ENCODE measurements at regions not wholly inside any gene's neighbourhood (a gene's known extent, or its start where the extent isn't known, plus 50 kb on each side); places are given as distances from the start of the nearest gene placed in this dataset.

GRCh38 chr1:55569417-55569816 lies 354.3 kb upstream of the USP24 start:
- no peak for DNase-seq

GRCh38 chr1:55568732-55569131 lies 353.6 kb upstream of the USP24 start:
- no peak for DNase-seq

DNA sequence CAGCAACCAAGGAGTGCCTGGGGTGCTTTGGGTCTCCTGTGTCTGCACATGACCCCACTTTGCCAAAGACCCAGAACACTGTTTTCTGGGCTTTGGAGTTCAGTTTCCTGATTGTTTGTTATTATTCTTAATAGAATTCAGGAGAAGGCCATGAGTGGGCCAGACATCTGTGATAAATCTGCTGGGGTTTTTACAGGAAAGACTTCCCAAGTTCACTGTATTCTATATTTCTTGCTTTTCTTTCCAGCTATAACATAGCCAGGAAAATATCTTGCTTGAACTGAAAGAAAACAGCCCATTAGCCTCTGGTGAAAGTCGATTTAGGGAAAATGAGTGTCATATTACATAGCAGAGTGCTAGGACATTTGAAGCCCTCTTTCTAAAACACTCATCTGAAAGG lies 345.1 kb upstream of the USP24 start:
- DNase-seq = no peak

DNA sequence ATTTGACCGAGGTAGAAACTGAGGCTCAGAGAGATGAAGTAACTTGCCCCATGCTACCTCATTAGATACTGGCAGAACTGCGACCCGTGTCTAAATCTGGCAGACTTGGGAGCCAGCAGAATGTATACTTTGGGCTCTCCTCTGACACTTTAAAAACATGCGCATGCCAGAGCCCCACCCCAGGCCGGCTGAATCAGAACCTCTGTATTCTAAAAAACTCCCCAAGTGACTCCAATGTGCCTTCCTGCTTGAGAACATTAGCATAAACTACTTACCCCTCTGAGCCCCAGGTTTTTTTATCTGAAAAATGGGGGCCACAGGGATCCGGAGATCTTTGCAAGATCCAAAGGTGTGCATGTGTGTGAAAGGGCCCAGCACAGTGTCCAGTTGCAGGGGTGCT lies 344.7 kb upstream of the USP24 start:
- DNase-seq = no peak

DNA sequence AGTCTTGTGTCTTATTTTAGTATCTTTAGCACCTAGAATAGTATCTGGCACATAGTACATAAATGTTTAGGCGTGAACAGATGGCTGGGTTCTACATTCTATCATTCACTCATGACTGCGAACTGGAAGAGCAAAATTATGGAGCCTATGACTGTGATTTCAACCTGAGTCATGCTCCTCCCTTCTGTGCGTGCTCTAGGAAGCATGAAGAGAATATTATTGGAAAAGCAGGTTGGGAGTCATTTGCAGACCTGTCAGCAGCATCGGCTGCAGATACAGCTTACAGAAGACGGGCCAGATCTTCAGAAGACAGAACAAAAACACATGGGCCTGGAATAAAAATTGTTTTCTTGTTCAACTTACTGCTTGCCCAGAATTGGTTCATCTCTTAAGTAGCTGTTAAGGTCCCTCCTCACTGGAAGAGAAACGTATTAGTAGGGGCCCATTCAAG lies 344.0 kb upstream of the USP24 start:
- no peak for DNase-seq

DNA sequence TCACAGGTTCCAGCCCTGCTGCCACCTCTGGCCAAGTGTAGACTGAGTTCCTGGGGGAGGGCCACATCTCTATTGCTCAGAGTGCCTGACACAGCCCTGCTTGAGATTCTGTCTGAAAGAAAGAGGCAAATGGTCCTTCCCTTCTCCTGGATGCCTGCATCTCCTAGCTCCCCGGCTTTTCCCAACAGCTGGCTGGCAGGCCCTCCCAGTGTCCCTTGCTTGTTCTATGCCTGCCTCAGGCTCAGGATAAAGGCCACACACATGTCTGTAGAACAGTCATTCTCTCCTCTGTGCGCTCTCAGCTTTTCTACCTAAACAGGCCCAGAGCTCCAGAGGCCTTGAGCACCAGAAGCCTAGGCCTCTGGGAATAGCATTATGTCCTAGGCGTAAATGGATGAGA lies 343.4 kb upstream of the USP24 start:
- DNase-seq = no peak

DNA sequence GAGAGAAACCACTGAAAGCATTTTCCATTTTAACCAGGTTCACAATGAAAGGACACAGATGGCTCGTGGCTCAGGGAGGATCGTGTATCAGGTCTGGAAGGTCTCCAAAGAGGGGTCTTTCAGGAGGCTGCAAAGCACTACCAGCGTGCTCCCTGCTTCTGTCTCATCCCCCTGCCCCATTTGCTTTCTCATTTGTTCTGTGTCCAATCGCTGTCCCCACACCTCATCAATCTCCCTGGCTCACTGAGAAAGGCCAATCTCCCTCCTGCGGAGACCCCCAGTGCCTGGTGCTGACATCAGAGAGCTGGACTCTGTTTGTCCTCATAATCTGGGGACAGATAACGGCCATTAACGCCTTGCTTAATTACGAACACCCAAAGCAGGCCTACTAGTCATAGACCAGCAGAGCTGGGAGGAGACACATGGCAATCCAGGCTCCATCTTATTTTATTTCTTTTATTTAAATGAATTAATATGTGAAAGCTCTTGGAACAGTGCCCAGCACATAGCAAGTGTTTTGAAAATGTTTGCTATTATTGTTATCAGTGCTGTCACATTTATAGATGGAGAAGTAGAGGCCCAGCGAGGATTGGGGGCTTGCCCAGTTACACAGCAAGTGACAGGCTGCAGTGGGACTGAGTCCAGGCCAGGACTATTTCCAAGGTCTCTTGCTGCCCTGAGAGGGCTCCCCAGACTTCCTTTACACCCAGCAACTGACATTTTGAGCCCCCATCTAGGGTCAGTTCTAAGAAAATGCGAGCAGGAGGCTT lies 341.0 kb upstream of the USP24 start:
- no peak for DNase-seq

DNA sequence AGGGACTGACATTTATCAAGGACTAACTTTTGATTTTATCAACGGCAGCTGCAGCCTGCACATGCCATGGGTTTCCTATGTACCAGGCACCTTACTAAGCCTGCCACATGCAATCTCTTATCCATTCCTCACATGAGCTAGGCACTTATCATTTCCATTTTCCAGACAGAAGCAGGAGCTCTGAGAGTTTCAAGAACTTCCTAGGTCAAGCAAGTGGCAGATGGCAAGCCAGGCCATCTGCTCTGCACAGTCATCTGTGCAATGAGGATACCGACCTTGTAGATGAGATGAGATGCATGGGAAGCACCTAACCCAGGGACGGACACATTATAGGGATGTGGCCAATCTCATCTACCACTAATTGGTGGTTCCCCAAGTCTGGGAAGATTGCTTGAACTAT lies 339.4 kb upstream of the USP24 start:
- DNase-seq = no peak

GRCh38 chr1:55552636-55553035 lies 337.5 kb upstream of the USP24 start:
- DNase-seq = no peak

GRCh38 chr1:55547405-55547804 lies 332.2 kb upstream of the USP24 start:
- DNase-seq = no peak

- no peak for DNase-seq
Observed at GRCh38 chr1:55546553-55546952, 331.4 kb upstream of the USP24 start.

GRCh38 chr1:55544826-55545225 lies 329.7 kb upstream of the USP24 start:
- no peak for DNase-seq

- no peak for DNase-seq
Observed at GRCh38 chr1:55542901-55543504, 327.8 kb upstream of the USP24 start.

- no peak for DNase-seq
Observed at GRCh38 chr1:55541296-55541695, 326.1 kb upstream of the USP24 start.

DNA sequence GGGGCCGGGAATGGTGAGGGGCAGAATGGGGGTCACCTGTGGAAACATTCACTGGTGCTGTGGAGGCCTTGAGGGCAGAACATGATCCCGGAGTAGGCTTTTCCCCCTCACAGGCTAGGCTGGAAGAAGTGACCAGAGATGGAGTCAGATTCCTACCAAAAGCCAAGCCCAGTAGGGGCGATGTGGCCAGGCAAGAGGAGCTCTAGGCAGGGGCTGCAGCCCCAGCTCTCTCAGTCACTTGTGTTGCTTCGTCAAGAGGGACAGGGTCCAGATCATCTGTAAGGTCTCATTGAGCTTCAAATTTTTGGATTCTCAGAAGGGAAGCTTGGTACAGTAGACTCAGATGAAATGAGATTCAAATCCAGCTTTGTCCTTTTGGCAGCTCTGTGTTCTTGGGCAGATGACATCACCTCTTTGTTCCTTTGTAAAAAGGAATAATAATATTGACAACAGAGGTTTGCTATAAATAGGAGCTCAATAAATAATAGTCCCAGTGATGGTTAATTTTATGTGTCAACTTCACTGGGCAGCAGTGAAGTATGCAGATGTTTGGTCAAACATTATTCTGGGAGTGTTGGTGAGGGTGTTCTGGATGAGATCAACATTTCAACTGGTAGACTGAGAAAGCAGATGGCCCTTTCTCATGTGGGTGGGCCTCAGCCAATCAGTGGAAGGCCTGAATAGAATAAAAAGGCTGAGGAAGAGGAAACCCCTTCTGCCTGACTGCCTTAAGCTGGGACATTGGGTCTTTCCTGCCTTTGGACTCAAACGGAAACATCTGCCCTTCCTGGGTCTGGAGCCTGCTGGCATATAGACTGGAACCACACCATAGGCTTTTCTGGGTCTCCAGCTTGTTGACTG lies 324.7 kb upstream of the USP24 start:
- no peak for DNase-seq

DNA sequence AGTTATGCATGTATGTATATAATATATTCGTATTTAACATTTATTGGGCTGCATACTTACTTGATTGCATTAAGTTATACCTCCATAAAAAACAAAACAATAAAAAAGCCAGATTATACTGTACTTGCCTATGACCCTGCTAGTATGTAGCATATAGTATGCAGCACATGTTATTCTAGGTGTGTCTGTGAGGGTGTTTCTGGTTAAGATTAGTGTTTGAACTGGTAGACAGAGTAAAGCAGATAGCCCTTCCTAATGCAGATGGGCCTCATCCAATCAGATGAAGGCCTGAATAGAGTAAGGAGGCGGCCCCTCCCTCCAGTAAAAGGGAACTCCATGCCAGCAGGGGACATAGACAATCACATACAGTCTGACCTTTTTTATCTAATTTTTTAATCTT lies 323.3 kb upstream of the USP24 start:
- no peak for DNase-seq

GRCh38 chr1:55536545-55536865 lies 321.3 kb upstream of the USP24 start:
- DNase-seq = no peak

GRCh38 chr1:55535724-55536544 lies 320.8 kb upstream of the USP24 start:
- DNase-seq = no peak

DNA sequence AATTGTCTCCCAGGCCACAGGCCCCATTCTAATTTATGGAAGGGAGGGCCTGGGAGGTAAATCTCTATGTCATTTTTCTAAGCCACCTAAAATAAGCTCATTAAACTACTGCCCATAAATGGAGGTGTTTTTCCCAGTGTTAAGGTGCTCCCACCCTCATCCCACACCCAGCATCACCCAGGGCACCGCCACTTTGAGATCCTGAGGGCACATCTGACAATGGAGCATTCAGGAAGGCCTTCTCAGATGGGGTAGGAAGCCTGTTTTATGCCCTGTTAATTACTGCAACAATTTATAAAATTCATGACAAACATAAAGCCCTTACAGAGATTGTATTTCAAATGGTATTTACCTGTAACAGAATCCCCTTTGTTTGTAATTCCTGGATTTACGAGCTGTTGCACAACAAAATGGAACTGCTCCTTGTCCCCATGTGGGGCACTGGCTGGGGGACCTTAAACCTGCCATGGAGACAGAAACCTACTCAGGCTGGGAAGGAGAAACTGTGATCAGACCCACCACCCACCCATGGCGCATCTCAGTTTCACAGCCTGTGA lies 319.5 kb upstream of the USP24 start:
- DNase-seq = no peak

GRCh38 chr1:55531644-55532043 lies 316.5 kb upstream of the USP24 start:
- no peak for DNase-seq

DNA sequence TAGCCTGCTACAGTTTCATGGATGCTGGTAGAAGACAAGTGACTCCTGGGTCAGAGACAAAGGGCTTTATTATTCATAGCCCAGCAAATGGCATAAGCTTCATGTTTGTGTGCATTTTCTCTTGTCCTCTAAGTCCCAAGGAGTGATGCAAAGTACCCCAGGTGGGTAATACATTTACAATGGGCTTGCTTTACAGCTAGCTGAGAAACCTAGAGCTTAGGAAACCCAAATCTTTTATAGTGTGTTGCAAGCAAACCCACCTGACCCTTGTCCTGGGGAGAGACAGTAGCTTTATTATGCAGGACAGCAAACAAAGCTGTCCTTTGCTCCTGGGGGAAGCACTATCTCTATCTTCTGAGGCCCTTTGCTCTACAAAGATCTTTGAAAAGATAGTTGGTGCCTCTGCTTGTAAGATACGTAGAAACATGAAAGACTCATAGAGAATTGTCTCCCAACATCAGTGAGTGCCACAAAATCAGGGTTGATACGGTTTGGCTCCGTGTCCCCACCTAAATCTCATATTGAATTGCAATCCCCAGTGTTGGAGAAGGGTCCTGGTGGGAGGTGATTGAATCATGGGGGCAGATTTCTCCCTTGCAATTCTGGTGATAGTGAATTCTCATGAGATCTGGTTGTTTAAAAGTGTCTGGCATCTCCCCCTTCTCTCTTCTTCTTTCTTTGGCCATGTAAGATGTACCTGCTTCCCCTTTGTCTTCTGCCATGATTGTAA lies 315.8 kb upstream of the USP24 start:
- no peak for DNase-seq

DNA sequence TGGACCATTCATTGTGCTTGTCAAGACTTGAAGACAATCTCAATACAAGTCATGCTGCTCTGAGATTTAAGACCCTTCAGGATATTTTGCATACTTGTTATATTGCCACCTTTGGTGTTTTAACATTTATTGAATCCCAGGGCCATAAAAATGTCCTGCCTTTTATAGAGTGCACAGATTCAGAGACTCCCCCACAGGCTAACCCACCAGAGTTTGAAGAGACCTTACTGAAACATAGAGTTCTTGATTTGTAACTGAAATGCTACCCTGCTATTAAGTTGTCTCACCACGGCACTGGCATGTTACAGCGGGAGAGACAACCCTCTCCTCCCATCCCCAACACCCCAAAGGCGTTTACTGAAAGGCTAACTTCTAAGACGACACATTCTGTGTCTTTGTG lies 313.9 kb upstream of the USP24 start:
- DNase-seq = no peak

Measured in right kidney (tissue), 1 donor.